ENCODE measurements at regions not wholly inside any gene's neighbourhood (a gene's known extent, or its start where the extent isn't known, plus 50 kb on each side); places are given as distances from the start of the nearest gene placed in this dataset.

- ChIA-PET CTCF (ENCODE audit: unreplicated experiment) (no interaction called here), POLR2A (interaction anchor here (0.7 kb wide), 1 partner anchor 409 kb away, joined by 3 read pairs; no protein-coding TSS in a partner anchor)
- Histone ChIP-seq H3K9me3 (ENCODE audit: low read length) (no peaks in the 10 kb centered on the region), H3K79me2 (ENCODE audit: insufficient read depth, low read depth, low read length) (no peaks in the 10 kb centered on the region), H2AFZ (ENCODE audit: low read length) (no peak overlapping the region), H3K4me1 (ENCODE audit: insufficient read depth, low read length, poor library complexity, severe bottlenecking) (no peaks in the 10 kb centered on the region), H3K4me3 (ENCODE audit: low read depth, low read length, poor library complexity, severe bottlenecking) (no peak overlapping the region), H3K36me3 (ENCODE audit: insufficient read depth, low read length) (no peaks in the 10 kb centered on the region), H4K20me1 (ENCODE audit: insufficient read depth, low read length) (no peaks in the 10 kb centered on the region), H3K4me2 (ENCODE audit: low read length) (no peak overlapping the region), H3K9me2 (ENCODE audit: insufficient read depth, low read length) (no peaks in the 10 kb centered on the region), H3K27ac (ENCODE audit: low read depth, low read length, poor library complexity, severe bottlenecking) (no peak overlapping the region)
- TF ChIP-seq CTCF (conservative IDR thresholded peaks at IDR 0.05; ENCODE audit: low read length) (no peak), EZH2phosphoT487 (IDR thresholded peaks at IDR 0.05; ENCODE audit: borderline replicate concordance, low read depth, low read length) (no peak)
- DNase-seq (ENCODE audit: low spot score) = no peak
- intact Hi-C loops (cut with micrococcal nuclease; ENCODE audit: unreplicated experiment) = no loop called here
- no TSS peak for BruUV-seq (replicated peaks)
These were observed 111.4 kb downstream of the CCNA1 start for GRCh38 chr13:36543671-36544070.

GRCh38 chr13:36548129-36548528 is 115.8 kb downstream of the CCNA1 start:
- H3K36me3 ChIP-seq (ENCODE audit: insufficient read depth, low read length) = no peaks in the 10 kb centered on the region
- H3K27ac ChIP-seq (ENCODE audit: low read depth, low read length, poor library complexity, severe bottlenecking) = no peak overlapping the region
- DNase-seq (ENCODE audit: low spot score) = no peak
- H3K4me1 ChIP-seq (ENCODE audit: insufficient read depth, low read length, poor library complexity, severe bottlenecking) = no peaks in the 10 kb centered on the region
- no peak for TF ChIP-seq CTCF (conservative IDR thresholded peaks at IDR 0.05; ENCODE audit: low read length)
- TF ChIP-seq EZH2phosphoT487 (IDR thresholded peaks at IDR 0.05; ENCODE audit: borderline replicate concordance, low read depth, low read length) = no peak
- H3K9me2 ChIP-seq (ENCODE audit: insufficient read depth, low read length) = no peaks in the 10 kb centered on the region
- H3K4me2 ChIP-seq (ENCODE audit: low read length) = no peak overlapping the region
- ChIA-PET CTCF (ENCODE audit: unreplicated experiment) (no interaction called here), POLR2A (no interaction called here)
- intact Hi-C loops (cut with micrococcal nuclease; ENCODE audit: unreplicated experiment) = no loop called here
- H3K79me2 ChIP-seq (ENCODE audit: insufficient read depth, low read depth, low read length) = no peaks in the 10 kb centered on the region
- no peaks in the 10 kb centered on the region for H3K9me3 ChIP-seq (ENCODE audit: low read length)
- no peak overlapping the region for H2AFZ ChIP-seq (ENCODE audit: low read length)
- H4K20me1 ChIP-seq (ENCODE audit: insufficient read depth, low read length) = no peaks in the 10 kb centered on the region
- no TSS peak for BruUV-seq (replicated peaks)
- H3K4me3 ChIP-seq (ENCODE audit: low read depth, low read length, poor library complexity, severe bottlenecking) = no peak overlapping the region

- ChIA-PET POLR2A (interaction anchor here (0.7 kb wide), 1 partner anchor 16 kb away, joined by 3 read pairs; no protein-coding TSS in a partner anchor), CTCF (ENCODE audit: unreplicated experiment) (no interaction called here)
- no peaks in the 10 kb centered on the region for H3K9me2 ChIP-seq (ENCODE audit: insufficient read depth, low read length)
- no peaks in the 10 kb centered on the region for H3K36me3 ChIP-seq (ENCODE audit: insufficient read depth, low read length)
- intact Hi-C loops (cut with micrococcal nuclease; ENCODE audit: unreplicated experiment) = no loop called here
- no peak overlapping the region for H3K27ac ChIP-seq (ENCODE audit: low read depth, low read length, poor library complexity, severe bottlenecking)
- H3K4me1 ChIP-seq (ENCODE audit: insufficient read depth, low read length, poor library complexity, severe bottlenecking) = no peaks in the 10 kb centered on the region
- DNase-seq (ENCODE audit: low spot score) = no peak
- H3K4me2 ChIP-seq (ENCODE audit: low read length) = no peak overlapping the region
- no peak overlapping the region for H2AFZ ChIP-seq (ENCODE audit: low read length)
- no peaks in the 10 kb centered on the region for H3K79me2 ChIP-seq (ENCODE audit: insufficient read depth, low read depth, low read length)
- no peak for TF ChIP-seq EZH2phosphoT487 (IDR thresholded peaks at IDR 0.05; ENCODE audit: borderline replicate concordance, low read depth, low read length)
- TF ChIP-seq CTCF (conservative IDR thresholded peaks at IDR 0.05; ENCODE audit: low read length) = no peak
- no peak overlapping the region for H3K4me3 ChIP-seq (ENCODE audit: low read depth, low read length, poor library complexity, severe bottlenecking)
- no peaks in the 10 kb centered on the region for H4K20me1 ChIP-seq (ENCODE audit: insufficient read depth, low read length)
- no TSS peak for BruUV-seq (replicated peaks)
- H3K9me3 ChIP-seq (ENCODE audit: low read length) = no peaks in the 10 kb centered on the region
These were observed 116.9 kb downstream of the CCNA1 start for GRCh38 chr13:36549126-36549702.
